ENCODE measurements at regions not wholly inside any gene's neighbourhood (a gene's known extent, or its start where the extent isn't known, plus 50 kb on each side); places are given as distances from the start of the nearest gene placed in this dataset.

DNA sequence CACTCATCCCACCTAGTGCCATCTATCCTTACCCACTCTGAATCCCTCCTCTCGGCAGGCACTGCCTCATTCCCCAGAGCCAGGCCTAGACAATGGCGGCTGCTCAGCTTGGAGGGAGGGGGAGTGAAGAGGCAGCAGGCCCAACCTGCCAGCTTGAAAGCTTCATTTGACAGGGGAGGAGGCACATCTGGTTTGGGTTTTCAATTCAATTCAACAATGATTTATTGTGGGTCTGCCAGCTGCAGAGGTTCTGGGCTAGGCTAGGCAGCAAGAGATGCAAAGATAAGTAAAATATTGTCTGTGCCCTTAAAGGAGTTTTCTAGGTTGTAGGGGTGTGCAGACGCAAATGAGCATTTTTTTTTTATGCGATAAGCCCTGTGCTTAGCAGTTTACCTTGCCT lies 58.5 kb downstream of the RTL9 start:
- H3K4me3 ChIP-seq, result no peak overlapping the region
- TF ChIP-seq, protein P1, sequence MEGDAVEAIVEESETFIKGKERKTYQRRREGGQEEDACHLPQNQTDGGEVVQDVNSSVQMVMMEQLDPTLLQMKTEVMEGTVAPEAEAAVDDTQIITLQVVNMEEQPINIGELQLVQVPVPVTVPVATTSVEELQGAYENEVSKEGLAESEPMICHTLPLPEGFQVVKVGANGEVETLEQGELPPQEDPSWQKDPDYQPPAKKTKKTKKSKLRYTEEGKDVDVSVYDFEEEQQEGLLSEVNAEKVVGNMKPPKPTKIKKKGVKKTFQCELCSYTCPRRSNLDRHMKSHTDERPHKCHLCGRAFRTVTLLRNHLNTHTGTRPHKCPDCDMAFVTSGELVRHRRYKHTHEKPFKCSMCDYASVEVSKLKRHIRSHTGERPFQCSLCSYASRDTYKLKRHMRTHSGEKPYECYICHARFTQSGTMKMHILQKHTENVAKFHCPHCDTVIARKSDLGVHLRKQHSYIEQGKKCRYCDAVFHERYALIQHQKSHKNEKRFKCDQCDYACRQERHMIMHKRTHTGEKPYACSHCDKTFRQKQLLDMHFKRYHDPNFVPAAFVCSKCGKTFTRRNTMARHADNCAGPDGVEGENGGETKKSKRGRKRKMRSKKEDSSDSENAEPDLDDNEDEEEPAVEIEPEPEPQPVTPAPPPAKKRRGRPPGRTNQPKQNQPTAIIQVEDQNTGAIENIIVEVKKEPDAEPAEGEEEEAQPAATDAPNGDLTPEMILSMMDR (IDR thresholded peaks at IDR 0.05), result no peak
- H3K4me1 ChIP-seq, result peaks cover 0 to 4% (median 0%) of the 10 kb centered on the region in 3 donors
- no peaks in the 10 kb centered on the region for H3K27me3 ChIP-seq
- H3K36me3 ChIP-seq, result no peaks in the 10 kb centered on the region
- intact Hi-C loops (cut with DNase I), result loop anchor here in 1 of 3 donors (10.0 kb wide), 1 partner anchor 252 kb away; no protein-coding TSS in a partner anchor
- FAIRE-seq, result no peak
- no peak for DNase-seq
- no peak for ATAC-seq
- WGBS, 2 donors, result 68 to 92% methylated on average over 4 of the region's 4 CpGs
- no peak overlapping the region for H3K27ac ChIP-seq
- H3K9me3 ChIP-seq, result no peaks in the 10 kb centered on the region

DNA sequence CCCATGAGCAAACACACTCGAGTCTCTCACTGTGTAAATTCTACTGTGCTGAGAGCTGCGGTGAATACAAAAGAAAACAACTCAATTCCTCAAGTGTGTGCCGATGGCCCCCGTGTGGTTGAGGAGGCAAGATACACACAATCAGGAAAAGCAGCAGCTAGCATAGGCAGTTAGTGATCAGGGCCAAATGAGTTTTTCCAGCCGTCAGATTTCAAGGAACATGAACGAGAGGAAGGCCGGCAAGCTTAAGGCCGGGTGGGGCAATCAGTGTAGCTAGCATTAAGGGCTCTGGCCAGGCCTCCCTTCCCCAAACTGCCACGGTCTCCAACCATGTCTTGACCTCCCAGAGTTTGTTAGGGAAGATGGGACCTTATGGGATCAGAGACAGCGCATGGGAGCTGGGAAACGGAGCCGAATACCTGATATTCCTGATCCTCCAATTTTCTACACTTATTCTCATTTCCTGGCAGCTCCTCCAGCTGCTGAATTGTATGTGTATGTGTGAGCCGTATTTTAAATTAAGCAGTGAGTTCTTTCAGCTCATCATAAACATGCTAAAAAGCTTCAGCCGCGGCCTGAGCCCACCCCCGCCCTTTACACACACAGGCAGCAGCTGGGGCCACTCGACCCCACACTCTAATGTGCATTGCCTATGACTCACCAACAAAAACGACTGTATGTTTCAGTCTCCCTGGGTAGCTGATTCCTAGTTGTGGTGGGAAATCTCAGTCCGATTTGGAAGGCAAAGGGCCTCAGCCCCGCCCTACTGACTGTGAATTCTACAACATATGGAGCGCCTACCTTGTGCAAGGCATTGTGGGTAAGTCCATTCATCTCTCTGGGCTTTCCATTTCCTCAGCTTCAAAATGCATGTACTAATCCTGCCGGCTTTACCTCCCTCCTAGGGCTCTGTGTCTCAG lies 59.9 kb downstream of the RTL9 start:
- no peak overlapping the region for H3K4me3 ChIP-seq
- FAIRE-seq (no peak), ATAC-seq (peak in 3 of 4 donors; percentile 45 to 51 (median 46)), DNase-seq (peak in 1 of 6 donors; percentile 25)
- H3K27ac ChIP-seq, result no peak overlapping the region
- H3K4me1 ChIP-seq, result peaks cover 0 to 5% (median 4%) of the 10 kb centered on the region in 3 donors
- no peaks in the 10 kb centered on the region for H3K36me3 ChIP-seq
- WGBS, 2 donors, result 43 to 45% methylated on average over 22 of the region's 22 CpGs
- intact Hi-C loops (cut with DNase I), result loop anchor here in 1 of 3 donors (10.0 kb wide), 1 partner anchor 254 kb away; no protein-coding TSS in a partner anchor
- no peaks in the 10 kb centered on the region for H3K9me3 ChIP-seq
- no peaks in the 10 kb centered on the region for H3K27me3 ChIP-seq
- TF ChIP-seq, protein P1 (IDR thresholded peaks at IDR 0.05), result peak in 2 of 4 donors; percentile 33 to 35

DNA sequence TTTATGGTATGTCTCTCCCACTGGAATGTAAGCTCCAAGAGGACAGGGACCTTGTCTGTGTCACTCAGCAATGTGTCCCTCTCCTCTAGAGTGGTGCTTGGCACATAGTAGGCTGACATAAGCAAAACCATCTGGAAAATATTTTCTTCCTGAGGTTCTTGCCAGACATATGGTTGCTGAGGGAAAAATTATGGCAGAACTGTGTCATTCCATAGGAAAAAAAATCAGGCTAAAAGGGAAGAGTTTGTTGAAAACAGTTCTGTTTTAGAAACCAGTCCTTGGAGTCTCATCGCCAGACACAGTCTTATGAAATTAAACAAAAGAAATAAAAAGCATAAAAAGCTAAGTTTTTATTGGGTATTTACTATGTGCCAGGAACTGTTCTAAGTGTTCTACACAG lies 60.9 kb downstream of the RTL9 start:
- ATAC-seq, result no peak
- FAIRE-seq, result no peak
- intact Hi-C loops (cut with DNase I), result loop anchor here in 1 of 3 donors (10.0 kb wide), 1 partner anchor 255 kb away; no protein-coding TSS in a partner anchor
- no peak for DNase-seq
- WGBS, 2 donors, result 88 to 93% methylated on average over 1 of the region's 1 CpG
- peaks cover 0 to 5% (median 4%) of the 10 kb centered on the region in 3 donors for H3K4me1 ChIP-seq
- no peak overlapping the region for H3K27ac ChIP-seq
- no peaks in the 10 kb centered on the region for H3K9me3 ChIP-seq
- TF ChIP-seq, protein P1 (IDR thresholded peaks at IDR 0.05), result no peak
- no peak overlapping the region for H3K4me3 ChIP-seq
- H3K27me3 ChIP-seq, result peaks cover 0 to 4% (median 0%) of the 10 kb centered on the region in 4 donors
- H3K36me3 ChIP-seq, result no peaks in the 10 kb centered on the region

DNA sequence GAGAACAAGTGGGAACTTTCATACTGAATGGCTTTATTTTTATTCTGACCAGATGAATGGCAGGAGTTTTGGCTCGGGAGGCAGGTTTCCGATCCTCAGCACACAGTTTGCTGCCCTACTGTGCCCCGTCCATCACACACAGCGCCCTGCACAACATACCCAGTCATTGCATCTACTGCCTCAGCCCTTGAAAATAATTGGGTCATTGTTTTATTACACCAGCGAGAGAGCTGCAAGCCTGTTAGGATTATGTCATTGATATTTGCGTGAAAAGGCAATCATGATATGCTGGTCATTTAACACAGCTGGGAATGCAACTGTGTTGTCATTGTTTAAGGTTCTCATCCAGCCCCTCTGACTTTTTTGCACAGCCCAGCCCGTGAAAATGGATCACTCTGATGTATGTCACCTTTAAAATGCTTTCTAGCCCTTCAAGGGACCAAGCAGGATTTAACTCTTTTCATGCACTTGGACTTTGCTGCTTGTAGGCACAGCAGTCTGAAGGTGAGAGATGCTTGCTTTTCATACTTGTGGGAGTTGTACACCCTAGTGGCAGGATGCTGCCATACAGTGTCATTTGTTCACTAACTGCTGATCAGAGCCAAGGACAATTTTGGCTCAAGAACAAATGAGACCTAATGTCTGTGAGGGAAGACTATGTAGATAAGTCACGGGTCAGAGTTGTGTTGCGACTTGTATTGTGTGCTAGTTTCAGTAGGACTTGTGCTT lies 62.3 kb downstream of the RTL9 start:
- peaks cover 0 to 4% (median 0%) of the 10 kb centered on the region in 4 donors for H3K27me3 ChIP-seq
- H3K36me3 ChIP-seq, result no peaks in the 10 kb centered on the region
- H3K4me3 ChIP-seq, result no peak overlapping the region
- FAIRE-seq (no peak), ATAC-seq (peak; percentile 21 to 26 (median 23)), DNase-seq (no peak)
- no peak overlapping the region for H3K27ac ChIP-seq
- TF ChIP-seq, protein P1 (IDR thresholded peaks at IDR 0.05), result peak in 1 of 4 donors; percentile 13
- intact Hi-C loops (cut with DNase I), result no loop called here
- no peaks in the 10 kb centered on the region for H3K9me3 ChIP-seq
- peaks cover 0 to 5% (median 4%) of the 10 kb centered on the region in 3 donors for H3K4me1 ChIP-seq
- WGBS, 2 donors, result 24 to 31% methylated on average over 9 of the region's 9 CpGs

All from pancreas (tissue), 10 donors.